Suppressor macrophage treated with lipopolysaccharide for 1 hour (primary cell): ENCODE measurements at regions not wholly inside any gene's neighbourhood (a gene's known extent, or its start where the extent isn't known, plus 50 kb on each side); places are given as distances from the start of the nearest gene placed in this dataset.

ENCODE experiments used
- DNase-seq, 3 donors: peaks; one replicate each; pipeline ENCODE4 v3.0.0-alpha.2; 2020 to 2022

DNA sequence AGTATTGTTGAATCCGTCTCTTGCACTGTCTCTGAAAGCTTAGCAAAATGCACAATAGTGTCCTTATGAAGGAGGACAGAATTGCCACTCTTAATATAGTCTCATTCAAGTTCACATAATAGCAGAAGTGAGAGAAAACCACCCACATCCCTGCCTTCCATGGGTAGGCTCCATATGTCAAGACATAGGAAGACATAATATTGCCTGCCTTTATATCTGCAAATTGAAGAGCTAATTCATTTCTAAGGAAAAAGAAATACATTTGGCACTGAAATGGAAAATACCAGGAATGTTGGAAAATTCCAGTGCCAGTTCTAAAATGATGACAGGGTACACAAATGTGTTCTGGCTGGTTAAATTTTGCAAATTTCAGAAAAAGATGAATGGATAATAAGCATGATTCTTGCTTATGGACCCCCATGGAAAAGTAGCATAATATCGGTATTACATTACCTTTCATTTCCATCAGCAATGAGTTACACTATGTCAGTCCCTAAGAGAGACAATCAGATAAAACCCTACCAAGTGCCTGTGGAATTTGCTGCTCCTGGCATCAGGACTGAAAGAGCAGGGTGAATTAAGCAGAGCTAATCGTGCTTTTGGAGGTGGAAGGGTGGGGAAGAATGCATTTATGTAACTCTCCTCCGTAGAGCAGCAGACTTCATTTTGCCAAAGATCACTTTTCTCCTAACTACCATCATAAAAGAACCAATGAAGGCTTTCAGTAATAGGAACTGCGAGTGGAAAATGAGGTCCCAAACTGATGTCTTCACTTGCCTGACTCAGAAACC is 312.6 kb downstream of the FGFR2 start:
- no peak for DNase-seq

DNA sequence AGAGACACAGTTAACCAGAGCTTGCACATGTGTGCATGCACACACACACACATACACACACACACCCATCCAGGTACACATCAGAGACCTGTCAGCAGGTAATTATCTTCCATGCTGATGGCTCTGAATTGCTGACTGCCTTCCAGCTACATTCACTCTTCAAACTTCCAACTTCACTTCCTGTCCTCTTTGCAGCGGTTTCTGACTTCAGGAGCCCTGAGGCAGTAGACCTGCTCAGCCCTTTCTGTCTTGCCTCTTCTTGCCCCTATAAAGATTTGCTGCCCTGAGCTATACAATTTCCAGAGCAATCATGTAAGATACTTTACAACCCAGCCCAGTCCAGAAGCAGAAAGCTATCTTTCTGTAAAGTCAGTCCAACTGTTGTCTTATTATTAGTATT is 310.2 kb downstream of the FGFR2 start:
- no peak for DNase-seq

DNA sequence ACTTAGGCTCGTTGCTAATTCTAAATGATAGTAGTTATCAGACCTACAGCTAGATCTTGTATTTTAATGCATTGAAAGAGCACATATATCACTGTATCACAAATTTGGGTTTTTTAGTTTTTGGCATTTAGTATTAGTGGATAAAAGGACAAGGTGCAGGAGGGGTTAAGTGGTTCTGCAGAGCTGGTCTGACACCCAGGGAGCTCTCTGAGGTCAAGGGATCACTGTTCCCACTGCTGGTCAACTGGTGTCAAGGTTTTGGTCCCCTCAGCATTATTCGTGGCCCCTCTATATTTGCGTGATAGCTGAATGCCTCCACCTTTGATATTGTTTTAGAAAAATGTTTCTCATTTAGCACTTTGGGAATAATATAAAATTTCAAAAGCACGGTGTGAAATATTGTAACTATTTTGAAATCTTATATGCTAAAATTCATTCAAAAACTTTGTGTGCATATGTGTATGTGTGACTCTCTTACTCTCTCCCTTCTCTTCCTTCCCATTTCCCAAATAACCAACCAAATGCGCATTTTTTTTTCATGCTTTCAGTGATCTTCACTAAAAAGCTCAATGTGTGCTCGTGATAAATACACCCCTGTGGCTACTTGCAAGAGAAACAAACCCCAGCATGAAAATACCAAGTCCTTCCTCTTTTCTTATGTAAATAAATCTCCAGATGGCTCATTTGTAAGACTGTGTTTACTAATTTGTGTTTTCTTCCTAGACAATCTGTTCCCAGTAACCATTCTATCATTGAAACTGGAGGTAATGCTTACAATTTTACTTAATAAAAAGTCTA is 309.2 kb downstream of the FGFR2 start:
- no peak for DNase-seq

DNA sequence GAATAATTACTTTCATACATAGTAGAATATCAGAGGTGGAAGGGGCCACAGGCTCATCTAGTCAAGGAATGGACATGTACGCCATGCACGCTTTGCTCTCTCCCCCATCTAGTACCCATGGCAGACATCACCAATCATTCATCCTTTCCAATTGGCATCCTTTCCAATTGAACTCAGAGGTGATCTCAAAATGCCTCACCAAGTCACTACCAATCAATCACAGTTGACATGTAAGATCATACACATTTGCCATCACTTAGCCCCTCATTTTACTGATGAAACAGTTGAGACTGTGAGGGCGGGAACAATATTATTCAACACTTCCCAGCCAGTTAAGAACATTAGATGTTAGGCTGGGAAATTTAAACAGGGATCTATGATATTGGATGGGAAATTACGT is 308.4 kb downstream of the FGFR2 start:
- DNase-seq, result no peak

- DNase-seq, result no peak
Measured at GRCh38 chr10:121290674-121291073, 307.6 kb downstream of the FGFR2 start.

GRCh38 chr10:121291376-121291775 is 306.9 kb downstream of the FGFR2 start:
- DNase-seq, result no peak

GRCh38 chr10:121291823-121292222 is 306.4 kb downstream of the FGFR2 start:
- DNase-seq, result peak in 1 of 3 donors; percentile 26

DNA sequence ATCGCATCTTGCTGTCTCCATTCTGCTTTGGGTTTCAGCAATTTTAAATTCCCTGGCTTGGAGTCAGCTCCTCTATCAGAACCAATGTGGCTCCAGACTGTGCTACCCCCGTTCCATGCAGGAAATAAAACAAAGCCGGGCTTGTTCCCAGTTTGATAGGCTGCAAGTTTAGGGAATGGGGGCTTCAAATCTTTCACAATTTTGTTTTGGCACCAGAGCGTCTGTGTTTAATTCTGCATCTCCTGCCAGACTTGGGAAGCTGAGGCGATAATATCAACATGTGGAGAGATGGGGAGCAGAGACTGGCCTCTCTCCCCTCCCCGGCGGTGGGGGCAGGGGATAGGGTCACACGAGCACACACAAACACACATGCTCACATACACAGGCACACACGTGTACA is 305.9 kb downstream of the FGFR2 start:
- no peak for DNase-seq

DNA sequence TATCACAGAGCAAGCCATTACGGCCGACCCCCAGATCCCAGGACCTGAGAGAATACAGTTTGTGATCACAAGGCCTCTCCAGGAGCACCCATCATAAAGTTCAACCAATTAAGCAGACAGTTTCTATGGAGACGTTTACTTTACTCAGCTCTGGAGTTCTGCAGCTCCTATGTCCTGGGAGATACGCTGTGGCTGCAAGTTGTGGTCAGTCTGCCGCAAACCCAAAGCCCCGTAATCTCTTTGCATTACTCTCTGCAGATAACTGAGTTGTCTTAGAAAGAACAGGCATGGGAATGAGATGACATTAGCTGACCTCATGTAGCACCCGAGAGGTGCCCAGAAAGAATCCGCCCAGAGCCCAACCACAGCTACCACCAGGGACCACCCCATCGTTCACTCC is 305.1 kb downstream of the FGFR2 start:
- DNase-seq, result no peak

- no peak for DNase-seq
Measured at GRCh38 chr10:121294630-121295029, 303.6 kb downstream of the FGFR2 start.

DNA sequence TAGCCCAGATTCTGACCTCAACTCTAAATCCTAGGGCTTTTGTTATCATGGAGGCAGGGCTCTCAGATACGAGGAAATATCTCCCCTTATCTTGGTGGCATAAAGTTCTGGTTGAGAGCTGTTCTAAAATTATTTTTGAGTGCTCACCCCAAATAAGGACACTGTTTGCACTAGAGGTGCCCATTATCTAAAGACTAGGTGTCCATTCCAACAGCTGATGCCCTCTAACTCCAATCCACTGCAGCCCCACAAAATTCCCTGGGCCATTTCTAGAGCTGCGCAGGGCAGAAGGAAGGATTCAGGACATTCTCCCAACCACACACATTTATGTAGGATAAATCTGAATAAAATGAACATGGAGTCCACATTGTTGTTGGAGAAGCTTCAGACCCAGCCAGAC is 301.9 kb downstream of the FGFR2 start:
- DNase-seq, result no peak

GRCh38 chr10:121296881-121297585 is 301.2 kb downstream of the FGFR2 start:
- no peak for DNase-seq

DNA sequence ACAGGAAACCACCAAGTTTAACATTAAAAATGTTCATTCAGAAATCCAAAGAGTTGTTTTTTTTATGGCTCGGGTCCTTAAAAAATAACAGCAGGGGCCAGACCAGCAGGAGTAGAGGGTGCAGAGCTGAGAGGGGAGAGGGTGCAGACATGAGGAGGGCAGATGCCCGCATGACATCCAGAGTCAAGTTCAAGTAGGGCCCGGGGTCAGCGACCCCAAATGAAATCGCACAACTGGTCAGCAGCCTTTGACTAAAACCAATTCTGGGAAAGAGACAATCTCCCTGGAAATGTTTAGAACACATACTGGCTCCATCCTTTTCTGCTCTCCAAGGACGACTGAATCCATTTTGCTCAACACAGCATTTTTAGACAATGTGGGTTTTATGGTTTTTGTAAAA is 297.5 kb downstream of the FGFR2 start:
- no peak for DNase-seq

DNA sequence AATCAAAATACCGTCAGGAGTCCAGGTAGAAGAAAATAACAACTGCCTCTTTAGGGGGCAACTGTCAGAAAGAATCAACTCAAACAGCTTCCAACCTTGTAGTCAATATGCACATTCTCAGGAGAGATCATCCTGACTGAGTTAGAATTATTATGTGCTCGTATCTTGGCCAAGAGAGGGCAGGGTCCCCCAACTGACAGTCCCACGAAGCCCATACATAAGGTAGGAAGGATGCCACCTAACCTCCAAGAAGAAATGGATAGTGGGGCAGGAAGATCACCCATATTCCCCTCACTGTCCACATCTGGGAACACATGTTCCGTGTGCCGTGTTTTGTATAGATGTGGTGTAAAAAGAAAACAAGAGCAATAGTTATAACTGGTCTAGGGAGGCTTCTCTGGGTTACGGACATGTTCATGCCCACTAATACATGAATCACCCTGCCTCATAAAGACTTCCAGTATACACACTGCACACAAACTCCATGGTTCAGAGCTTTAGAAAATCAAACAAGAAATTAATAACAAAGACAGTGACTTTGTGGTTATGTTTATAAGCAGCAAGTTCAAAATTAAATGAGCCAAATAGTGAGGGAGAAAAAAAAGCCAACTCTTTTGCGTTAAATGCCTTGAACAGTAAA is 295.6 kb downstream of the FGFR2 start:
- no peak for DNase-seq

- DNase-seq, result no peak
Measured at GRCh38 chr10:121303287-121303890, 294.9 kb downstream of the FGFR2 start.

GRCh38 chr10:121305066-121305465 is 293.2 kb downstream of the FGFR2 start:
- no peak for DNase-seq

DNA sequence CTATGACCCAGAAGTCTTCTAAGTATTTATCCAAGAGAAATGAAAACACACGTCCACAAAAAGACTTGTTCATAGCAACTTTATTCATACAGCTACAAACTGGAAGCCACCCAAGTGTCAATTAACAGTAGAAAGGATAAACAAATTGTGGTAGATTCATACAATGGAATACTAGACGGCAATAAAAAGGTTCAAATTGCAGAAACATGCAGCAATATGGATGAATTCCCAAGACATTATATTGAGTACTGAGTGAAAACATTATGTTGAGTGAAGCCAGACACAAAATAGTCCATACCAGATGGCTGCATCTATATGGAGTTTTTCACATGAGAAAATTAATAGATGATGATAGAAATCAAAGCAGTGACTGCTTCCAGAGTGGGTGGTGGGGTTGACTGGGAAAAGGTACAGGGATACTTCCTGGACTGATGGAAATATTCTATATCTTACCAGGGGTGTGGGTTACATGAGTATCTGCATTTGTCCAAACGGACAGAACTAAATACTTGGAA is 292.0 kb downstream of the FGFR2 start:
- no peak for DNase-seq

- DNase-seq, result no peak
Measured at GRCh38 chr10:121307411-121307980, 290.7 kb downstream of the FGFR2 start.

- DNase-seq, result no peak
Measured at GRCh38 chr10:121308020-121308419, 290.2 kb downstream of the FGFR2 start.

DNA sequence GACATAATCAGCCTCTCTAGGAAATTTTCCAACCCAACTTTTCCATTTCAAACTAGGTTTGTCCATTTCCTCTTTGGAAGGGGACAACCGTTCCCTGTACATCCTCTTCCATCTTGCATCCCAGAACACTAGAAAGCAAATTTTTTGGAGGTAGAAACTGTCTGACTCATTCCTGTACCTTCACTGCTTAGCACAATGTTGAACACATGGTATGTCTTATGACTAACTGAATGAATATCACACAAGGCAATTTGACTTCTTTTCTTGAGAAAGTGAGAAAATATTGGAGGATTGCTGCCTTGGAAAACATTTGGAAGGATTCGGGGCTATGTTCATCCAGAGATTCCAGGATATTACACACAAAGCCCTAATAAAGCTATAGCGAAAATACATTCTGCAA is 289.1 kb downstream of the FGFR2 start:
- DNase-seq, result no peak

GRCh38 chr10:121310151-121310711 is 288.0 kb downstream of the FGFR2 start:
- DNase-seq, result no peak
